ENCODE measurements at regions not wholly inside any gene's neighbourhood (a gene's known extent, or its start where the extent isn't known, plus 50 kb on each side); places are given as distances from the start of the nearest gene placed in this dataset.

- H3K27ac ChIP-seq (ENCODE audit: low read length): no peak overlapping the region
- no peaks in the 10 kb centered on the region for H3K36me3 ChIP-seq (ENCODE audit: insufficient read depth, low read length)
- no peak for TF ChIP-seq EZH2 (IDR thresholded peaks at IDR 0.05; ENCODE audit: borderline replicate concordance, insufficient read depth, low read length, poor library complexity, severe bottlenecking)
- TF ChIP-seq REST (IDR thresholded peaks at IDR 0.05; ENCODE audit: borderline replicate concordance): no peak
- no peak for TF ChIP-seq CTCF (IDR thresholded peaks at IDR 0.05; ENCODE audit: poor library complexity, severe bottlenecking)
- no peak for TF ChIP-seq MXI1 (conservative IDR thresholded peaks at IDR 0.05; ENCODE audit: poor library complexity, severe bottlenecking)
- TF ChIP-seq EP300 (conservative IDR thresholded peaks at IDR 0.05; ENCODE audit: poor library complexity, severe bottlenecking): no peak
- TF ChIP-seq TAF1 (IDR thresholded peaks at IDR 0.05; ENCODE audit: low read depth): no peak
- no peak for TF ChIP-seq POLR2AphosphoS5 (IDR thresholded peaks at IDR 0.05)
- TF ChIP-seq SMC3 (conservative IDR thresholded peaks at IDR 0.05; ENCODE audit: poor library complexity): no peak
- no peak for TF ChIP-seq RAD21 (conservative IDR thresholded peaks at IDR 0.05)
- H3K9me3 ChIP-seq (ENCODE audit: low read length): no peaks in the 10 kb centered on the region
- no peaks in the 10 kb centered on the region for H3K9me2 ChIP-seq (ENCODE audit: insufficient read depth, low read length)
- H3K79me2 ChIP-seq (replicated peaks; ENCODE audit: insufficient read depth, low read length): no peaks in the 10 kb centered on the region
- H2AFZ ChIP-seq (ENCODE audit: low read depth, low read length): no peak overlapping the region
- H4K20me1 ChIP-seq (ENCODE audit: insufficient read depth): no peaks in the 10 kb centered on the region
- H3F3A ChIP-seq (ENCODE audit: insufficient read depth, low read length, poor library complexity, severe bottlenecking): no peaks in the 10 kb centered on the region
- no peak overlapping the region for H3K4me3 ChIP-seq (ENCODE audit: low read length)
- H3K27me3 ChIP-seq (ENCODE audit: insufficient read depth, low read depth, low read length): no peaks in the 10 kb centered on the region
- no peak overlapping the region for H3K4me2 ChIP-seq (ENCODE audit: low read length)
- H3K9ac ChIP-seq (ENCODE audit: low read length): no peak overlapping the region
Observed at GRCh38 chr5:101866473-101866872, 429.6 kb downstream of the SLCO4C1 start.

GRCh38 chr5:101860563-101860962 lies 435.5 kb downstream of the SLCO4C1 start:
- H3K9me2 ChIP-seq (ENCODE audit: insufficient read depth, low read length): no peaks in the 10 kb centered on the region
- no peaks in the 10 kb centered on the region for H3K36me3 ChIP-seq (ENCODE audit: insufficient read depth, low read length)
- no peak for TF ChIP-seq POLR2AphosphoS5 (IDR thresholded peaks at IDR 0.05)

DNA sequence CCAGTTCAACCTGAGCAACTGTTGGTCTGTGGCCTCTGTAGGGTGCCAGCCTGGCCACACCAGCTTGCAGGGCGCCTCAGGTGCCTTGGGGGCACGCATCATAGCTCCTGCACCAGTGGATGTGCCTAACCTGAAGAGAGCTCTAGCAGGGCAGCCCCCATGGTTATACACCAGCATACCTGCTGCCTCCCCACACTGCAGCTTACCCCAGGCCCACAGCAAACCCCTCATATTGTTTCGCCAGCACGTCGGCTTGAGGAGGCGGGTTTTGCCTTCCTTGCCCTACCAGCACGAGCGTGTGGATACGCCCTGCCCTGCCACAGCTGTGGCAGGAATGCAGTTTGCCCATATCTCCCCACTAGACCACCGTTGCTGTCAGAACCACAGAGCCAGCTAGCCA lies 435.9 kb downstream of the SLCO4C1 start:
- Histone ChIP-seq H3K79me2 (replicated peaks; ENCODE audit: insufficient read depth, low read length) (no peaks in the 10 kb centered on the region), H3K9me2 (ENCODE audit: insufficient read depth, low read length) (no peaks in the 10 kb centered on the region), H3F3A (ENCODE audit: insufficient read depth, low read length, poor library complexity, severe bottlenecking) (no peaks in the 10 kb centered on the region), H3K27me3 (ENCODE audit: insufficient read depth, low read depth, low read length) (no peaks in the 10 kb centered on the region), H3K9ac (ENCODE audit: low read length) (no peak overlapping the region), H4K20me1 (ENCODE audit: insufficient read depth) (no peaks in the 10 kb centered on the region), H3K27ac (ENCODE audit: low read length) (no peak overlapping the region), H3K36me3 (ENCODE audit: insufficient read depth, low read length) (no peaks in the 10 kb centered on the region), H3K4me3 (ENCODE audit: low read length) (no peak overlapping the region), H2AFZ (ENCODE audit: low read depth, low read length) (no peak overlapping the region), H3K9me3 (ENCODE audit: low read length) (no peaks in the 10 kb centered on the region), H3K4me2 (ENCODE audit: low read length) (no peak overlapping the region)
- TF ChIP-seq EP300 (conservative IDR thresholded peaks at IDR 0.05; ENCODE audit: poor library complexity, severe bottlenecking): no peak
- no peak for TF ChIP-seq TAF1 (IDR thresholded peaks at IDR 0.05; ENCODE audit: low read depth)
- TF ChIP-seq POLR2AphosphoS5 (IDR thresholded peaks at IDR 0.05): no peak
- TF ChIP-seq CTCF (IDR thresholded peaks at IDR 0.05; ENCODE audit: poor library complexity, severe bottlenecking): no peak
- no peak for TF ChIP-seq EZH2 (IDR thresholded peaks at IDR 0.05; ENCODE audit: borderline replicate concordance, insufficient read depth, low read length, poor library complexity, severe bottlenecking)
- TF ChIP-seq SMC3 (conservative IDR thresholded peaks at IDR 0.05; ENCODE audit: poor library complexity): no peak
- TF ChIP-seq MXI1 (conservative IDR thresholded peaks at IDR 0.05; ENCODE audit: poor library complexity, severe bottlenecking): no peak
- no peak for TF ChIP-seq REST (IDR thresholded peaks at IDR 0.05; ENCODE audit: borderline replicate concordance)
- no peak for TF ChIP-seq RAD21 (conservative IDR thresholded peaks at IDR 0.05)

More at GRCh38 chr5:101860563-101860962, 435.5 kb downstream of the SLCO4C1 start:
- Histone ChIP-seq H3K4me3 (ENCODE audit: low read length) (no peak overlapping the region), H3K79me2 (replicated peaks; ENCODE audit: insufficient read depth, low read length) (no peaks in the 10 kb centered on the region), H3K9me3 (ENCODE audit: low read length) (no peaks in the 10 kb centered on the region), H3K27ac (ENCODE audit: low read length) (no peak overlapping the region), H4K20me1 (ENCODE audit: insufficient read depth) (no peaks in the 10 kb centered on the region), H3K4me2 (ENCODE audit: low read length) (no peak overlapping the region), H3K9ac (ENCODE audit: low read length) (no peak overlapping the region), H2AFZ (ENCODE audit: low read depth, low read length) (no peak overlapping the region), H3F3A (ENCODE audit: insufficient read depth, low read length, poor library complexity, severe bottlenecking) (no peaks in the 10 kb centered on the region), H3K27me3 (ENCODE audit: insufficient read depth, low read depth, low read length) (no peaks in the 10 kb centered on the region)
